ENCODE measurements at regions not wholly inside any gene's neighbourhood (a gene's known extent, or its start where the extent isn't known, plus 50 kb on each side); places are given as distances from the start of the nearest gene placed in this dataset.
A peak's percentile ranks its signal among the peaks of the same experiment; 100 is the strongest.

DNA sequence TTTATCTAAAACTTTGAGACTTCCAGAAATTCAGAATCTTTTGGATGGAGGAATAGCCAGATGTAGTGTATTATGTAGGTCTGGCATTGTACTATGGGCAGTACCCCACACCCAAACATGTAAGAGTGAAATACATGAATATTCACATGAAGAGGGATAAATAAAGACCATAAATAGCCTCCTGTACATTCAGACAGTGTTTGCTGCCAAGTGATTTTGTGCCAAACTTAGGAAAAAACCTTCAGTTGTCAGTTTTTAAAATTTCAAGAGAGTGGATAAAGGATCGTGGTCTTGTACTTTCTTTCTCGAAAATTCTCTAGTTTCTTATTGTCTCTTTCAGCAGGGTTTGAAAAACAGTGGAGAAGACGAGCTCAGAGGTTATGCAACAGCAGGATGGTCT lies 150.3 kb upstream of the LARGE1 start:
- TF ChIP-seq POLR2A (IDR thresholded peaks at IDR 0.05; ENCODE audit: low read length) (no peak), GATA1 (IDR thresholded peaks at IDR 0.05; ENCODE audit: low read depth, low read length) (no peak)
- no peak for DNase-seq

DNA sequence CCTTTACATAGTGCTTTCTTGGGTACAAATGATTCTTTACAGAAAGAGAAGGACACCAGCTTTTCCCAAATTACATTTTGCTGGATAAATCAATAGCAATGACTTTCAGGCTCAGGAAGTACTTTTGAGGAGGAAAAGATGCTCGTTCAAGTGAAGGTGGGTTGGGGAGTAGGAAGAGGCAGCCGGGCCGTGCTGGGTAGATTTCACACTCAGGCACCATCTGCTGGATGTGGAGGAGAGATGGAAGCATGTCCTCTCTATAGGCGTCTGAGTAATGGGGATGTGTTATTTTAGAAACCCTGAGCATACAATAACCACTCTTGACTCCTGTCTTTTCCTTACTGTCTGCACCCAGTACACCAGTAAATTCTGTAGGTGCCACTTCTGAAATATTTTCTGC lies 152.3 kb upstream of the LARGE1 start:
- DNase-seq = no peak
- TF ChIP-seq GATA1 (IDR thresholded peaks at IDR 0.05; ENCODE audit: low read depth, low read length) = no peak
- TF ChIP-seq POLR2A (IDR thresholded peaks at IDR 0.05; ENCODE audit: low read length) = no peak

DNA sequence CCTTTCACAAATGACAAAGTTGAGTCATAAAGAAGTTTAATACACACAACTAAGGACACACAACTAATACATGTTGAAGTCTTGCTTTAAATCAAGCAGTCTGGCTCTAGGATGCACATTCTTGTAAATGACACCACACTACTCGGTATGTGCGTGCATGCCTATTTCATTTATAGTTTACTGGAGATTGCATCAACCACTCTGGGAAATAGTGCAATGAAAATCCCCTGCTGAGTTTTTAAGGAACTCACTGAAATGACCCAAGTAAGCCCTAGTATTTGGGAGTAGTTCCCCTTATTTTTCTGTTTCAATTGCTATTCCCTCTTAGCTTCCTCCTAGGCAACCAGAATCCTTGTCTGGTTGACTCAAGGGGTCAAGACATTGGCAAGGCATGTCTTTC lies 160.2 kb upstream of the LARGE1 start:
- DNase-seq = no peak
- TF ChIP-seq POLR2A (IDR thresholded peaks at IDR 0.05; ENCODE audit: low read length) (no peak), GATA1 (IDR thresholded peaks at IDR 0.05; ENCODE audit: low read depth, low read length) (no peak)

DNA sequence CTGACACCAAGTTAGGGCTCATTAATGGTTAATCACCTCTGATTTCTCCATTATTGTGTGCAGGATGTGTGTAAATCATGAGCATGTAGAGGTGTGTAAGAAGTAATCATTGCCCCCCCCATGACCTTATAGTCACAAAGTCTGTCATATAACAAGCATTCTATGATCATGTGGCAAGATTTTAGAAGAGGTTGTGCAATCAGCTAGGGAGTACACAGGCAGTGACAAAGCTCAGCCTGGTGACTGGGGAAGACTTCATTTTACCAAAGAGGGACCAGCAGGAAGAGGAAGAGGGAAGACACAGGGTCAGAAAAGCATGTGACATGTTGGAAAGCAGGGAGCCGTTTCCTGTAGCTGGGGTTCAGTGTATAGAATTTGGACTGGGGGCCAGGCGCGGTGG lies 176.5 kb upstream of the LARGE1 start:
- no peak for DNase-seq
- no peak for TF ChIP-seq POLR2A (IDR thresholded peaks at IDR 0.05; ENCODE audit: low read length)
- TF ChIP-seq GATA1 (IDR thresholded peaks at IDR 0.05; ENCODE audit: low read depth, low read length) = no peak

DNA sequence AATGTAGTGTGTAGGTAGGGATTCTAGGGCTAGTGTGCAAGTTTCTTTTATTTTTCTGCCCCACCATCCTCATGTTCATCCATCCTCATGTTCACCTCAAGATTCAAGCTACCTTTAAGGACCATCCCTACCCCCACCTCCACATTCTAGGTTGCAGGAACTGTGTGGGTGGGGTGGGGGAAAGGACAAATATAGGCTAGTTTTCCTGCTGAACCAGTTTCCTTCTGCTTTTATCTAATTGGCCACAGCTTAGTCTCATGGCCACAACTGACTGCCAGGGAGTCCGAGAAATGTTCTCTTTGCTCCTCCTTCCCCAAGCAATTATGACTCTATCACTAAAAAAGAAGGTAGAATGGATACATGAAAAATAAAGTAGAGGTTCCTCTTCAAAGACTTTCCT lies 179.0 kb upstream of the LARGE1 start:
- no peak for DNase-seq
- TF ChIP-seq POLR2A (IDR thresholded peaks at IDR 0.05; ENCODE audit: low read length) (no peak), GATA1 (IDR thresholded peaks at IDR 0.05; ENCODE audit: low read depth, low read length) (no peak)

DNA sequence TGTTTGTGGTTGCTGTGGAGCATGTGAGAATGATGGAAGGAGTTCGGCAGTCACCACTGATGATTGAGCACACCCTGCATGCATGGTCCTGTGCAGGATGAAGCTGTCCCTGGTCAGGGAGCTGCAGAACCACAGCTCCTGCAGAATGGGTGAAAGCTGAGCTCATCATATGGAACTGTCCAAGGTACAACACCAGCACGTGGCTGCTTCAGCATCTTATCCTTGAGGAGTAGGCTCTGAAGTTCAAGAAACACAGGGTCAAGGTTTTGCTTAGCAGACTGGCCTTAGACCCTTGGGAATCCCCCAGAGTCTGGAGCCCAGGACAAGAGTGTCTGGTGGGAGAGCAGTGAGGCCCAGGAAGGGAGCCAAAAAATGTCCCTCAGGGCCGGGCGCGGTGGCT lies 182.4 kb upstream of the LARGE1 start:
- TF ChIP-seq POLR2A (IDR thresholded peaks at IDR 0.05; ENCODE audit: low read length) (no peak), GATA1 (IDR thresholded peaks at IDR 0.05; ENCODE audit: low read depth, low read length) (no peak)
- no peak for DNase-seq

DNA sequence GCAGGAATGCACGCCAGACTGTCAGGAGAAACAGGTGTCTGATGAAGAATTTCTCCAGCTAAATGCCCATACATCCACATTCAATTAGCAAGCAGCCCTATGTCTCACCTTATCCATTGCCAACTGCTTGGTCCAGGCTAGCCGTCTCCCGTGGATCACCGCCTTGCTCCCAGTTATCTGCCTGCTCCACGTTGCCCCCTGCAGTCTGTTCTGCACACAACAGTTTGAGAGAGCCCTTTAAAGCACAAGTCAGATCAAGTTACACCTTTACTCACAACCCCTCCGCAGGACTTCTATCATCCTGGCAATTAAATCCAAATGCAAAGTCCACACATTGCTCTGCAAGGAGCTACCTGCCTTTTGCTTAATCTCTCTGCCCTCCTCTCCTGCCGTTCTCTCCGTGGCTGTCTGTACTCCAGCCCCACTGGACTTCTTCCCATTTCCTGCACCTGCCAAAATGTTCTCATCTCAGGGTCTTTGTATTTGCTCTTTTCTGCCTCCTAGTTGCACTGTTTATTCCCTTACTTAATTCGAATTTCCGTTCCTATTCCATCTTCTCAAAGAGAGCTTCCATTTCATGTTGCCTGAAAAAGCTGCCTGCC lies 185.3 kb upstream of the LARGE1 start:
- TF ChIP-seq POLR2A (IDR thresholded peaks at IDR 0.05; ENCODE audit: low read length) (no peak), GATA1 (IDR thresholded peaks at IDR 0.05; ENCODE audit: low read depth, low read length) (no peak)
- peak in 1 of 2 experiments; percentile 19 for DNase-seq

DNA sequence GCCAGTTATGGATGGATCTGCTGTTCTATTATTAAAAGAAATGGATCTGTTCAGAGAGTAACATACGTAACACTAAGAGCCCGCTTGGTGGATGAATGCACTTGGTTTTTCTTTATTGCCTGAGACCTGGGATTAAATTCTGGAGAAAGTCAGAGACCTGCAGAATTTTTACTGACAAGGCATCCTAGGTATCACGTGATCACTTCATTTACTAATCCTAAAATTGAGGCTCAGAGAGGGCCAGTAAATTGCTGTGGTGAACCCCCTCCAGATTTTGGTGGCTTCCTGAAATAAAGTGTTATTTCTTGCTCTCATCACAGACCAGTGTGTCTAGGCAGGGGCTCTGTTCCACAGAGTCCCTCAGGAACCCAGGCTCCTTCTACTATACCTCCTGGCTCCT lies 187.9 kb upstream of the LARGE1 start:
- TF ChIP-seq POLR2A (IDR thresholded peaks at IDR 0.05; ENCODE audit: low read length) (no peak), GATA1 (IDR thresholded peaks at IDR 0.05; ENCODE audit: low read depth, low read length) (no peak)
- no peak for DNase-seq

DNA sequence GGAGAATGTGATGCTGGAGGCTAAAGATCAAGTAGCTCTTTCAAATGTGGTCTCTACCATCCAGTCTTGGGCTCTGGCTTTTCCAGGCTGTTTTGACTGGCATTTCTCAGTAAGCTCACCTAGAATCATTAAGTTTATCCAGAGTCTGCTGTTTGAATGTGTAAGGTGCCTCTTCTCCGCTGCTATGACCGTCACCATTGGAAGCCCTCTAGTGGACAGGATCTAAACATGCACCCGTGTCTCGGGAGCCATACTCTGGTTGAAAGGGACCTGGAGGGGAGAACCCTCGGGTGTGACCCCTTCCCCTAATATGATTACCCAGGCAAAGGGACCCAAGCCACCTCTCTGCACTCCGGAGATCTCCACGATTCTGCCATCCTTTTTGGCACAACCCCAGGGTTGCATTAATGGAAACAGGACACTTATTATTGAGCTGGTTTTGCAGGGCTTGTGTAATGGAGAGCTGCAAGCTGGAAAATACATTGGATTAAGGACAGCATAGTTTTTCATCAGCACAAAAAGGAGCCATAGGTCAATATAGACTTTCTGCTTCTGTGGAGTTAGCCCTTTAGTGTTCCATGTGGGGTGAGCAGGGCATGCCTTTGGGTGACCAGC lies 191.0 kb upstream of the LARGE1 start:
- DNase-seq = peak in 1 of 2 experiments; percentile 9
- TF ChIP-seq GATA1 (IDR thresholded peaks at IDR 0.05; ENCODE audit: low read depth, low read length) = no peak
- no peak for TF ChIP-seq POLR2A (IDR thresholded peaks at IDR 0.05; ENCODE audit: low read length)

DNA sequence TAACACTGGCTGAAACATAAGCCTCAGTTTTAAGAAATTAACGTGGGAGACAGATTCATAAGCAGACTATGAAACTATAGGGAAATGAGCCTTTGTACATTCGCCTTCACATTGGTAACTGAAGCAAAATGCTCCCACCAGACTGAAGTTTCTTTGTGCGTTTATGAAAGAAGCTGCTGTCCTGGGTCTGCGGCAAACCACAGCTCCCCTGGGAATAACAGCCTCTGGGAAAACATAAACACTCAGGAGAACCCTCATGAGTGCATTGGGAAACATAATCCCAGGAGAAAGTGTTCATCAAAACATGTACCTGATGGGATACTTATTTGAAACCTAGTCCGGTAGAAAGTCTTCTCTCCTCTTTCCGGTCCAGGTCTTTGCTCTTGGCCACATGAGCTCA lies 193.1 kb upstream of the LARGE1 start:
- DNase-seq = no peak
- no peak for TF ChIP-seq GATA1 (IDR thresholded peaks at IDR 0.05; ENCODE audit: low read depth, low read length)
- TF ChIP-seq POLR2A (IDR thresholded peaks at IDR 0.05; ENCODE audit: low read length) = no peak

DNA sequence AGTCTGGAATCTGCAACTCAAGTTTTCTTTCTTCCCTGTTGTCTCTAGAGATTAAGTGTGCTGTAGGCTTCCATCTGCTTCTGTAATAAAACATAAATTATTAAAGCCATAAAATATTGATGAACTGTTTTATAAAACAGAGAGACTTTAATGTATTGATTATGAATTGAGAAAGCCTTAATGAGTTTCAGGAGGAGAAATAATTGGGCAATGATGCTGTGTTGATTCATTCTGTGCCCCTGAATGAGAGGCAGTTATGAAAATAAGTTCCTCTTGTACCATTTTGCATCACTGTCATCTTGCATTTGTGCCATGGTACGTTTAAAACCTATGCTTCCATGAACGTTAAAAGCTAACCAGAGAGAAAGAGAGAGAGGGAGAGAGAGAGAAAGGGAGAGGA lies 194.1 kb upstream of the LARGE1 start:
- DNase-seq = no peak
- TF ChIP-seq POLR2A (IDR thresholded peaks at IDR 0.05; ENCODE audit: low read length) (no peak), GATA1 (IDR thresholded peaks at IDR 0.05; ENCODE audit: low read depth, low read length) (no peak)

DNA sequence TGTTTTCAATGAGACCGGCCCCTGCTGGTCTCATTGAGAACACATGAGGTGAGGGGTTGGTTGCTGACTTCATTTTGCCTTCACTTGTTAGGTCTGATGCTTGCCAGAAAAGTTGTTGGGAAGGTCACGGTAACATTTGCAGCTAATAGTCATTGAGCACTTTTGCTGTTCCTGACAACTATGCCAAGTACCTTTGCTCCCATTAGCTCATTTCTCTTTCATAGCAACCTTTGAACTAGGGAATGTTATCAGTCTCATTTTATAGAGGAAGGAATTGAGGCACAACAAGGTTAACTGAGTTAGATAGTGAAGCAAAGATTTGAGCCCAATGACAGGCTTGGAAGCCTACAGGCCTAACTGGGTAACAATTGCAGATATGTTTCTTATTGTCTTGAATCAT lies 195.4 kb upstream of the LARGE1 start:
- no peak for TF ChIP-seq GATA1 (IDR thresholded peaks at IDR 0.05; ENCODE audit: low read depth, low read length)
- TF ChIP-seq POLR2A (IDR thresholded peaks at IDR 0.05; ENCODE audit: low read length) = no peak
- no peak for DNase-seq

DNA sequence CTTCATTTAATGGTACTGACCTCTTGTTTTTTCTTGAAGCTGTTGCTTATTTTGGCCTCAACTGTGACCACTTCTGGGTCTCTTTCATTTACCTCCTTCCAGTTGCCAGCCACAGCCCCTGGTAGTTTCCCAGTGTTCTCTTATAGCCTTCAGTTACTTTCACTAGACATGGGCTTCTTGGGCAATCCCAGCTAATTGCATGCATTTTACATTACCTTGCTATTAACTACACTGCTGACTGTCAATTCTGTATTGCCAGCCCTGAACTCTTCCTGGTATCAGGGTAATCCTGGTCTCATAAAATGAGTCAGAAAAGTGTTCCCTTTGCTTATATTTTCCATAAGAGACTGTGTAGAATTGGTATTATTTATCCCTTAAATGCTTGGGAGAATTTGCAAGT lies 195.8 kb upstream of the LARGE1 start:
- no peak for DNase-seq
- TF ChIP-seq GATA1 (IDR thresholded peaks at IDR 0.05; ENCODE audit: low read depth, low read length) (no peak), POLR2A (IDR thresholded peaks at IDR 0.05; ENCODE audit: low read length) (no peak)

DNA sequence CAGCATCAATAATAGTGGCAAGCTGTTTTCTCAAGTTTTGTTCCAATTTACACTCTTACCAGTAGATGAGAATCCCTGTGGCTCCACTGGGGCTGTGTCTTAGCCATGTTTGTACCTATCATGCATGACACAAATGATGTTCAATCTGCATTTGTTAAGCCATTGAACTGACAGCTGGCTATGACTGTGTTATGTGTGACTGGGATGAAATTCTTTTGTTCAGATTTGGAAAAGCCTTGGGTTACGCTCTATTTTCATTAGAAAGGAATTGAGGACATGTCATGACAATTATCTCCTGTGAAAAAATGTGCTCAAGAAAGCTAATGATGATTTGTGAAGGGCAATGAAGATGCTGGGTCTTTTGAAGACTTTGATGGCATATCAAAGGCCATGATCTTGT lies 201.8 kb upstream of the LARGE1 start:
- TF ChIP-seq POLR2A (IDR thresholded peaks at IDR 0.05; ENCODE audit: low read length) (no peak), GATA1 (IDR thresholded peaks at IDR 0.05; ENCODE audit: low read depth, low read length) (no peak)
- no peak for DNase-seq

DNA sequence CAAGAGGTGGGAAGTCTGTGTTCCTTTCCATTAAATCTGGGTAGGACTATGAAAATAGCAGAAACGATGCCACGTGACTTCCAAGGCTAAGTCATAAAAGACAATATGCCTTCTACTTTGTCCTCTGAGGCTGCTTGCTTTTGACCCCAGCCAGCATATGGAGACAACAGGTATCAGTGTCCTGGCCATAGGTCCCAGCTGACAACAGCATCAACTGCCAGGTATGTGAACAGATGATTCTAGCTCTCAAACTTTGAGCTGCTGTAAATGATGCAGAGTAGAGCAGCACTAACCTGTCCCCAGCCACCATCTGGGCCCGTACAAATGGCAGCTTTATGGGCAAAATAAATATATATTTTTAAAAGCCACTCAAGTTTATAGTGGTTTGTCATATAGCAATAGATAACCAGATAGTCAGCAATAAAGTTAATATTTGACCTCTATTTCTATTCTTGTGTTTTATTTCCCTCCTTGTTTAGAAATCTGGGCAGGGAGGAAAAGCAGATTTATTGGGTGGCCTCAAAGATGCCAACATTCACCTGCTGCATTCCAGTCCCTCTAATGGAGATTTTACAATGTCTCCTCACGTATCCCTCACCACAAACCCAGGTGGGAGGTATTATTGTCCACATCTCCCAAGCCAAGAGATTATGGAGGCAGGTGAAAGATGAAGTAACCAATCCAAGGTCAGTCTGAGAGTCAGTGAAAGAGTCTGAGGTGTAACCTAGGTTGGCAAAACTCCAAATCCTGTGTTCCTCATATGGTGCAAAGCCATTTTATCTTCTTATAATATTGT lies 209.6 kb upstream of the LARGE1 start:
- TF ChIP-seq GATA1 (IDR thresholded peaks at IDR 0.05; ENCODE audit: low read depth, low read length) = no peak
- TF ChIP-seq POLR2A (IDR thresholded peaks at IDR 0.05; ENCODE audit: low read length) = no peak
- no peak for DNase-seq

Data from erythroblast (primary cell).